Stimulated activated CD4-positive, alpha-beta T cell treated with anti-CD3 and anti-CD28 coated beads, Interleukin-1b, Interleukin-23, amount 100 ng/mL, for 4 hours (primary cell): ENCODE measurements at regions not wholly inside any gene's neighbourhood (a gene's known extent, or its start where the extent isn't known, plus 50 kb on each side); places are given as distances from the start of the nearest gene placed in this dataset.

Source experiments
- DNase-seq, 2 donors: peaks; one replicate each; pipeline ENCODE4 v3.0.0-alpha.2; 2020; ENCODE audit warnings: low read depth in 2 of 2

DNA sequence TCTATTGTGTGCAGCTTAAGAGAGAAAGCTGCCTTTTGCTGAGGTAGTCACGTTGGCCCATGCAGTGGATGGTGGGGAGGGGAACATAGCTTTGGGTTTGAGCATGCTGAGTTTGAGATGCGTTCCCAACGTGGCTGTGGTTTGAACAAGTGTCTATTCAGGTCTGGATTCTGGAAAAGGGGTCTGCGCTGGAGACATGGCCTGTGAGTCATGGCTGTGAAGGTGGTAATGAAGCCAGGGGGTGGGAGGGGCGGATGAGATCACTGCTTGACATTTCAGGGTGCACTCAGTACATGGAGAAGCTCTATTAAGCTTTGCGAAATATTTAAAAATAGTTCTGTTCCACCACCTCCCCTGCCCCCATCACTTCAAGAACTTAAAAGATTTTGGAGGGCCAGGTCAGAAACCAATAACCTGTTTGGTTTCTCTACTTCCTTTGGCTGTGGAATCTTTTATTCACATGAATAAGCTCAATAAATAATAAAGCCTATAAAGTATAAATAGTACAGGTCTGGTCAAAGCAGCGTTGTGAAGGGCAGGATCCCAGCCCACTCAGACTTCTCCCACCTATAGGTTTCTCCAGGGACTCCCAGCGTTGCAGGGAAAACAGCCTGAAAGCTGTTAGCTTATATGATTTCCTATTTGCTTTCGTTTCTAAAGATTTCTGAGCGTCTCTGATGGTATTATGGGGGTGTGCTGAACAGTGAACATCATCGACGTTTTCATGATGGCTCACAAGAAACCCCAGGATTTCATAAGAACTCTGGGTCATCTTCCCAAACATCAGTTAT, 189.9 kb downstream of the NSG2 start:
- no peak for DNase-seq

DNA sequence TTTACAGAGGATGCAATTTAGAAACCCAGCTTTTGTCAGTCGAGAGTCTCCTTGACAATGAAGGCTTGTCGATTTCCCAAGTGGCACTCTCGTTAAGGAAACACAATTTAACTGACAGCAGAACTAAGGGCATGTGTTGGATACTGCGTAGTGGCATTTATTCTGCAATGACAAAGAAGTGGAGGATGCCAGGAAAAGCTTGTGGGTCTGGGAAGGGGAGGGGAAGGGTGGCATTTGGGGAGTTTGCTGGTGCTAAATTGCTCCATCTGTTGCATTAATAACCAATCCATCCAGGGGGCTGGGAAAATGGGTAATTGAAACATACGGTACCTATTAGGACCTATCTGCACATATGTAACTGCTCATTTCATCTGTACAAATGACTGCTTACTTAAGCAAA, 190.6 kb downstream of the NSG2 start:
- DNase-seq: no peak

DNA sequence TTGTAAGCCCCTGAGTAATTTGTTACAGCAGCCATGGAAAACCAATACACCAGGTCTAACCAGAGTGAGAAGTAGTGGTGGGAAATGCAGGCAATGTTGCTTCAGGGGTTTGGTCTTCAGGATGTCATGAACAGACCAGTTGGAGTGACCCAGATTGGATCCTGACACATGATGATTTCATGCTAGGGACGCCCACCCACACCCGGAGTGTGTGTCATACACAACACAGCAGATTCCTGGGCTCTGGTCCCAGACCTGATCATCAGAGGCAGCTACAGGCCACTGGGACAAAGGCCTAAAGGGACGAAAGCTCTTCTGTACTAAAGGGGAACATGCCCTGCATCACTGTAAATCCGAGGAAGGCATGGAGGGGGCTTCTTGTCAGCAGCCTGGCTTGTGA, 194.2 kb downstream of the NSG2 start:
- DNase-seq: no peak

DNA sequence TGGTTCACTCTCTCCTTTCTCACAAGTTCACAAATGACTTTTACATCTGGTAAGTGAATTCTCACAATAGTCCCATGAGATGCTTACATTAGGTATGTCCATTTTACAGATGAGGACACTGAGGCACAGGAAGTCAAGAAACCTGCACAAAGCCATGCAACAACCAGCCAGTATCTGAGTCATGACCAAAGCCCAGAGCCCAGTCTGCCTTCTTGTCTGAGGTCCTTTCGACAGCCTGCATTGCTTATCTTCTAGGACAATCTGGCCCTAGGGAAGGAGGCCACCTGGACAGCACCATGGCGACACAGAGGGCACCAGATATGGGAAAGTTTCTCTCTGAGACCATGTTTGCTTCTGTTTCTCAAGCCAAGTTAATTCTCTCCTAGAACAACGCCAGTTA, 197.1 kb downstream of the NSG2 start:
- DNase-seq: no peak

DNA sequence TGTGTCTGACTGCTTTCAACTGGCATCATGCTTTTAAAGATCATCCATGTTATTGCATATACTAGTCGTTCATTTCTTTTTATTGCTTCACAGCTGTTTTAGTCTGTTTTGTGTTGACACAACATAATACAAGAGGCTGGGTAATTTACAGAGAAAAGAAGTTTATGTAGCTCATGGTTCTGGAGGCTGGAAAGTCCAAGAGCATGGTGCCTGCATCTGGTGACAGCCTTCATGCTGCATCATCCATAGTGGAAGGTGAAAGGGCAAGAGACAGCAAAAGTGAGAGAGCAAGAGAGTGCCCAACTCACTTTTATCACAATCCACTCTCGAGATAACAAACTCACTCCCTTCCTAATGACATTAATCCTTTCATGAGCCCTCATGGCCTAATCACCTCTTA, 198.4 kb downstream of the NSG2 start:
- DNase-seq: no peak

DNA sequence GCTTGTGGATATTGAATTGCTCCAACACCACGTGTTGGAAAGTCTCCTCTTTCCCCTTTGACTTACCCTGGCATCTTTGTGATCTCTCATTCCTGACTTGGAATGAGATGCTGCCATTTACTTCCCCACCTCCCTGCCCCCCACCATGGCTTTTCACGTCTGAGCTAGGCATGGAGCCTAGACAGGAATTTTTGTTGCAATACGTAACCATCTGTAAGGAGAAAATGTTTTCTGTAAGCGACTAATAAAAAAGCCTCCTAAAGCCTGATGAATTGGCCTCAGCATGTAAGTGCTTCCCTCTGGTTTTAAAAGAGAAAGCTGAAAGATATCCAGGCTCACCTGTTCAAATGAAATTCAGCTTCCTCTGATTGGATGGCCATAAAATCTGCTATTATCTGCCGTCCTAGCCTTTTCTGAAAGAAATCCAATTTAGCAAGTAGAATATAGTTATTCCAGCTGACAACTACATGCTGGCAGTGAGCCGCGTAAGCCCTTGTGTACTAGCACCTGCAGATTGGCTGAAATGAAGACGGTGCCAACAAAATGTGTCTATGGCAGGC, 200.1 kb downstream of the NSG2 start:
- no peak for DNase-seq

DNA sequence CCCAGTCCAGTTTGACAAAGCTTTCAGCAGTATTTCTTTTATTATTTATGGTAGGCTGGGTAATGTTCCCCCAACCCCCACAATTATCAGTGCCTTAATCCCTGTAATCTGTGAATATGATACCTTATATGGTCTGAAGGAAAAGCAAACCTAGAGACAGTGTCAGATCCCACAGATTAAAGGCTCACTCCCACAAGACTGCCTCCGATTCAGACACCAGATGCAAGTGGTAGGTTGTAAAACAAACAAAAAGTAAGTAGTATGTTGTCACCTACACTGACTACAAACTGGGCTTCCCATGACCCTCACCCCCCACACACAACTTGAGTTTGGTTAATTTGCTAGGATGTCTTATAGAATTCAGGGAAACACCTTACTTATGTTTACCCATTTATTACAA, 201.2 kb downstream of the NSG2 start:
- DNase-seq: no peak

DNA sequence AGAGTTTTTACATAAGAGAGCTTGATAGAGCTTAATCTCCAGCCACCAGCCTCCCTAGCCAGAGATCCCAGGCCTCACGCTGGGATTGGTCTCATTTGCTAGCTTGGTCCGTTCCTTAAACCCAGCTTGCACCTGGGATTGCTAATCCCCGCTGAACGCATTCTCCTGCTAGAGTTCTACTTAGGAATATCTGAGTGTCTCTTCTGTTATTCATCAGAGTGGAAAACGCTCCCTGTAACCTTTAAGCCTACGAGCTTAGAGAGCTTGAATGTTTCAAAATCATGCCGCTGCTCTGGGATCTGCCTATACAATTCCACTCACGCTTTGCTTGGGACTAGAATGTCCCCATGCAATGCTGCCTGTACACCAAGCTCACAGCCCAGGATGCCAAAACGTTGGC, 201.8 kb downstream of the NSG2 start:
- DNase-seq: no peak

DNA sequence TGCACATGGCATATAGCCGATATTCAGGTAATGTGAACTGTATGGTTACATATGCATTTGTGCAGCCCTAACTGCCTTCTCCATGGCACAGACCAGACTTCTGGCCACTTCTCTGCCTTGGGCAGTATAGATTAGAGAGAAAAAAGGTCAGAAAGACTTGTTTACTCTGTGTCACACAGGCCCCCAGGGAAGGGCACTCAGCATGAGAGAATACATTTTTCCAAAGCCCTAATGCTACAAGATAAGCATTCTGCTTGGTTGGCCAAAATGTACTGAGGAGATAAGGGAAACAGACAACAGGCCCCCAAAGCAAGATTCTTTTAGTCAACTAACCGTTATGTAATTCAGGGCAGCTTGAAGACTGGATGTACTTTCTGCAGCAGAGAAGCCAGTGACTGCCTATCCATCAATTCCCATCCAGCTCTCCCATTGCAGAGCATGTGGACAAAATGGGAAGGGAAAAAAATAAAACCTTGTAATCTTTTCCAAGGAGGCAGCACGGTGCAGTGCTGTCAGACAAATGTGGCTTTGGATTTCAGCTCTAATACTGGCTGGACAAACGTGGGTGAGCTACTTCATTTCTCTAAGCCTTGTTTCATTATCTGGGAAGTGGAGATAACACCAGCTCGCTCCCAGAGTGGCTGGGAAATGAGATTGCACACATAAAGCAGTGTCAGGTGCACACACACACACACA, 205.9 kb downstream of the NSG2 start:
- no peak for DNase-seq

DNA sequence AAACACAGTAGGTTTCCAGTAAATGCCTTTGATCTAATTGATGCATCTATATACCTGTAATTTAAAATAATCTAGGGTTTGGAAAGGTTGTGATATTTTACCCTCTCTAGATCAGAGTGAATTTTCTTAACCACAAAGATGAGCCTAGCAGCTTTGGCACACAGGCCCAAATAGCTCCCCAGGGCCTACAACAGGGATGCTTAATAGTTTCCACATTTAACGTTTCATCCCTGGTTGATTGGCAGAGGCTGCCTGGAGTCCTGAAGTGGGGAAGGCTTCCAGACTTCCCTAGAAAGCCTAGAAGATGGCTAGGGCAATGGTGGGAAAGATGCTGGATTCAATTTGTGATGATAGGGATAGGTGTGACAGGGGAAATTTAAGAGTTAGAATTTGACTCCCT, 206.6 kb downstream of the NSG2 start:
- no peak for DNase-seq

DNA sequence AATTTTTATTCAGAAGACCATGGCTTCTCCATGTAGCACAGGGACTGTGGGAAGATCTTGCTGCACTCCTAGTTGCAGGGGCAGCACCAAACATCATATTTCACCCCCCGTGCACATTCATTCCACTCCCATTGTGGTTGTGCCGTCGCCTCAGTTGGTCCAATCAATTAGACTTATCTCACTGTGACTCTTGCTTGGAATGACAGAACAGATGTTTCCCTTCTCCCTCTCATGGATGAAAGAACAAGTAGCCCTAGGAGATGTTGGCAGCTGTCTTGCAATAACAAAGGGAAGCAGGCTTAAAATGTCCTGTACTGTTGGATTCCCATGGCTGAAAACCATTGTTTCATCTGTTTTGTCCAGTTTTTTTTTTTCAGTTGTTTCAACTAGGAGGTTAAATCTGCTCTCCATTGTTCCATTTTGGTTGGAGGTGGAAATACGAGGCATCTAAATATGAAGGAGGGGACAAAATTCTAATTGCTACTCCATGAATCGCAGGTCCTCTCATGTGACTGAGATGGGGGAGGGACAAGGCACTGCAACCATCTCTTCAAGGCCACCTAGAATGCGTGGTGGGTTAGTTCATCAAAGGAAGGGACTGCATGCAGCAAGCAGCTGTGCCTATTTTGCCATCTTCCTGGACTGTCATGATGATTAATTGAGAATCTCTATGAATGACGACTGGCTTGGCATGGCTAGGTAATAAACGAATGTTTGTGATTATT, 214.4 kb downstream of the NSG2 start:
- no peak for DNase-seq

DNA sequence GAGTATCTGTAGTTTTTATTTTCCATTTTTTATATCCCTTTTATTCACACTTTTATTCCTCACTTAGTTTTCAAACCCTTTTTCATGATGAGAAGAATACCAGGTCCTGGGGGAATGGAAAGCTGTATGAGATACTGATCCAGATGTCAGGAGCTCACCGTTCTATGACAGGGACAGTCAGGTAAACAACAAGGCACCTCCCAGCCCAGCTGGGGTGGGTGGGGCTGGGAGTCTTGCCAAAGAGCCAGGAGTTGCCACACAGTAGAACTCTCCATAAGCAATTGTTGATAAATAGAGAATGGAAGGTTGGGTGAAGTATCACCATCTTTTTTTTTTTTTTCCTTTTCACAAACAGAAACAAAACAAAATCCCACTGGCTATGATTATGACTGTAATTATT, 225.8 kb downstream of the NSG2 start:
- no peak for DNase-seq

DNA sequence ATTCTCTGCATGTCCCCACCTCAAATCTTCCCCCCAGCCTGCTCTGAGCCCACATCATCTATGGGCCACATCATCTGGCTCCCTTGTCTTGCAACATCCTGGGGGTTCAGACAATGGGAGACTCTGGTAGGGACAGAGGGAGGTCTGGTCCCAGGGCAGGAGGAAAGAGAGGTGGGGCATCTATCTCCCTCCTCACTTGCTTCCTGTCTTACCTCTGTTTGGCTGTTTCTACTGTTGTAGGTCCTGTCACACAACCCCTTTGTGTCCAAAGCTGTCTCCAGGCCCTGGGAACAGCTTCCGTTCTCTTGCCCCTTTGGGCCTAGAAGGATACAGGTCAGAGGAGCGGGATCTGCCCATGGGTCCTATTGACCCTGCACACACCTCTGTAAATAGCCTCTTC, 227.2 kb downstream of the NSG2 start:
- DNase-seq: no peak

DNA sequence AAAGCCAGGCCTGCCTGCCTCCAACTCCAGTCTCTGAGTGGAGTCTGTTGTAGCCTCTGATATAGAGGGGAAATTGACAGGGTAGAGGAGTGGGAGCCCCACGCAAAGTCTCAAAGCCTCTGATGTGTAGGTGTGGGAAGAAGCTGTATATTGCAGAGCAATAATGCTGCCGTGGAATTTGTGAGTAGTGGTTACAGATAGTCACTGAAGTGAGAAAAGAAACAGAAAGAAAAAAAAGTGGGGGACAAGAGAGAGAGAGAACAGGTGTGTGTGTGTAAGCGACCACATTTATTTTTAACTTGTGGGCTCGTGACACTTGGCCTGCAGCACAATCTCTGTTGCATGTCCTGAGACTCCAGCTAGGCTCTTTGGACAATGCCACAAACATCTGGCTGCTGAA, 227.8 kb downstream of the NSG2 start:
- DNase-seq: no peak

DNA sequence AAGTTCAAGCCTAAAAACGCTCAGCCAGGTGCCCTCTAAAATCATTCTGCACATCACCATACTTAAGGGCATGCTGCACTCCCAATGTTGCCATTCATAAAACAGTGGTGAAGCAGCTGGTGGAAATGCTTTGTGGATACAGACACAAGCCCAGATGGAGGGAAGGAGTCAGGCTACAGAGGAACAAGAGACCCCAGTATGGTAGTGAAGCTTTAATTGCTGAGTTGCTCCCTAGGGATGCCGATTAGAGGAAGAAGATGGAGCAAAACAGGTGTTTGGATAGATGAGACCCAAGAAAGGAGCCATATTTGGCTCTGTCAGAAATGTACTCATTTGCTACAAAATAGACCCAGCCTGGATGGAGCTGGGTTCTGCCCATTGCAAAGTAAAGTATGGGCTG, 230.5 kb downstream of the NSG2 start:
- no peak for DNase-seq

DNA sequence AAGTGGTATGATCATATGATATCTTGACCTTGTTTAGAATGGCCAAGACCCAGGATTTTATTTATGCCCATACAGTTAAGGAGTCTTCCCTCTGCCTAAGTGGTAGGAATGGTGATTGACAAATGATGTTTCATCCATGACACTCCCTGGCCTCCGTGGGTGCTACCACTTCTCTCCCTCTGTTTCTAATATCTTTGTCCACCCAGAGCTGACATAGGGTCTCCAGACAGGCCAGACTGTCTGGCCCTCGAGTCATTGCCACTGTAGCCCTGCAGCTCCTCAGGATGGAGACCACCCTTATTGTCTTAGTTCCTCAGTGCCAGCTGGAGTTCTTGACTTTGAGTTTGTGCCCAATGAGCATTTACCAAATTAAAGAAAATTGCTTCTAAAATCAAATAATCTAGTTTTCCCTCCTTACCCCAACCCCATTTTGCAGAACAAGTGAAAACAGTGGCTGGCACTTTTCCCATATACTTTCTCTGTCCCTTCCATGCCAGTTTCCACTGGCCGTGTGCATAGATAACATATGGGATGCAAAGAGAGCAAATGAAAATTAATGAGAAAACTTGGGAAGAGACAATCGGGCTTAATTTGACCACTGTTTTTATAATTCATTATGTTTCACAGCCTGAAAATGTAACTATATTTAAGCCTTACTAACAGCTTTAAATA, 235.7 kb downstream of the NSG2 start:
- no peak for DNase-seq

DNA sequence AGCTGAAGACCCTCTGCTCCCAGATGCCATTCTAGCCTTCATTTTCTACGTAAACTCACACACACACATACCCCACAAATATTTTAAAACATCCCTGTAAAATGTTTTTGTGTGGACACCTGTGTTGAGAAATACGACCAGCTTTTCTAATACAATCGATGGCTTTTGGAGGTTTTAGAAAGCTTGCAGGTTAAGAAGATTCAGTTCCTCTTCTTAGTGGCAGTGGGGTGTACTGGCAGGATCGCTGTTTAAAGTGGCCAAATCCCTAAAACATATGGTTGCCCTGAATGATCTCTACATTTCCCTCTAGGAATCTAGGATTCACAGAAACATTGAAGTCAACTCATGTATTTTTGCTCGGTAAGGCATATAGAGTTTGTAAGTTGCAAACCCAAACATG, 236.3 kb downstream of the NSG2 start:
- no peak for DNase-seq

DNA sequence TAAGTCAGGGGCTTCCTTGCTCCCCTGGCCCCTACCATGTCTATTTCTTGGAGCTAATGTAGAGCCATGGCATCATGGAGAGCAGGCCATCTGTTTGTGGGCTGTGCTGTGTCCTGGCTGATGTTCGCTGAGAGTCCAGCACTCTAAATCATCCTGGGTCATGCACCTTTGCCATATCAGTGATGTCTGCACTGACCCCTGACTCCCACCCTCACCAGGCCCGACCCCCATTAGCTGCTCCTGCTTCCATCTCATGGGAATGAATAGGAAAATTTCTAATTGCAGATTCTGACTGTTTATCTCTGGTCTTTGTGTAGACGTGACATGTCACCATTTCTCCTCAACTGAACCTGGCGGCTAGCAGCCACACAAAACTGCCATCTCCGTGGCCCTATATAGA, 236.9 kb downstream of the NSG2 start:
- DNase-seq: no peak

DNA sequence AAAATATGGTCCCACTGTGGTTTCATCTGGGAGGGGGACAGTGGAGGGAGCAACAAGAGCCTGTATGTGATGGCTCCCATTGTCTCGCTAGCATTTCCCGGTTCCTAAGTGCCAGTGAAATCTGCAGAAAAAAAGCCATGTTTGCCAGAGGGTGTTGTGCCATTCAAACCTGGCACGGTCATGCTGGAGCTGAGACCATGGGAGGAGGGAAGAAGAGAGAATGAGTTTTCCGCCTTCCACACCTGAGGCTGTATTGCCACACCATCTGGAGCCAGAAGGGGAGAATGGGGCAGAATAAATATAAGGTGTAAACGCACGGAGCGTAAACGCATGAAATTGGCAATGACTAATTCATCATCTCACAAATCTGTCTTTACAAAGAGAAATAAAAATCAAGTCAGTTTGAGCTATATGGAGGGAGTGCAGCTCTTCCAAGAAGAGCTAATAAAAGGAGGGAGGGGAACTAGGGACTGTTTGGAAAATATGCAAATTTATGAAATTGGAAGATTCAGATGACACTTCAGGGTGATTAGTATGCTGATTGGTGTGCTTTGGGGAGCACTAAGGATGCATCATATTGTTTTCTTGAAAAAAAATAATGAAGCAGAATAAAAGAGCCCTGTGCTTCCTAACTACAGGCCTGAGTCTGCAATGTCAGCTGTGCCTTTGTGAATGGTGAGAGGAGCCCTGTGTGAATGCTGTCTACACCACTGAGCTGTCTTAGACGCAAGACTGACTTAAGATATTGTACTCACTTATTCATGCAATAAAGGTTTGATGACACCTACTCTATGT, 237.9 kb downstream of the NSG2 start:
- DNase-seq: no peak

DNA sequence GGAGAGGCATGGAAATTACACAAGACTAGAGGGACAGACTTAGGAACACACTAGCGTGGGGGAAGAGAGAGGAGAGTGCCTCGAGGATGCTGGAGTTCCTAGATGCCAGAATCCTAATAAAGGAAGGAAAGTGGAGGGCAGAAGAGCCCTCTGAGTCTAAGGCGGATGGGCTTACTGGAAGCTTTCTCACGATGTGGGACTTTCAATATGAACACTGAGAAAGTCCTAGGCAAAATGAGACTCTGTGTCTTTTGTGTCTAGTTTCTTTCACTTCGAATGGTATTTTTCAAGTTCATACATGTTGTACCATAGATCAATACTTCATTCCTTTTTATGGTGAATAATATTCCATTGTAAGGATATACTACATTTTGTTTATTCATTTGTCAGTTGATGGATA, 239.4 kb downstream of the NSG2 start:
- no peak for DNase-seq

DNA sequence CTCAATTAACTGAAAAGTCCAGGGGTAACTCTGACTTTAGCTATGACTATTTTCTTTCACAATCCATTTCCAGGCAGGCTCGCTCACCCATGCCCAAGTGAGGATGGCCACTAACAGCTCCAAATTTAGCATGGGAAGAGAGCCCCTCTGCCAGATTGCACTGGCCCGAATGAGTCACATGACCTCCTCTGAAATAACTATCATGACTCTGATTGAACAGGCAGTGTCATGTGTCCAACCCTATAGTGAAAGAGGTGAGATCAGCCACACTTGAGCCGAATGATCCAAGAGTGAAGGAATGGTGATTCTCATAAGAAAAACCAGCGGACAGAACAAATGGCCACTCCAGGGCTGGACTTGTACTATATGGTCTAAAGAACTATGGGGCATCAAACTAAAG, 242.3 kb downstream of the NSG2 start:
- DNase-seq: no peak
